ENCODE measurements at regions not wholly inside any gene's neighbourhood (a gene's known extent, or its start where the extent isn't known, plus 50 kb on each side); places are given as distances from the start of the nearest gene placed in this dataset.

GRCh38 chr9:134215420-134215698, 51.0 kb upstream of the RNU6ATAC start:
- Histone ChIP-seq H3K9ac (ENCODE audit: low read length) (no peak overlapping the region), H3K36me3 (ENCODE audit: control insufficient read depth in 1 of 2, insufficient read depth in 2 of 2, low read length in 2 of 2) (no peaks in the 10 kb centered on the region), H4K20me1 (ENCODE audit: insufficient read depth) (no peaks in the 10 kb centered on the region), H3K27me3 (ENCODE audit: insufficient read depth, low read length) (no peaks in the 10 kb centered on the region), H3K9me3 (ENCODE audit: control insufficient read depth in 1 of 2, insufficient read depth in 1 of 2, low read depth in 1 of 2, low read length in 2 of 2) (no peaks in the 10 kb centered on the region; a peak in 2 of 4 replicates), H2AFZ (ENCODE audit: low read depth, low read length, poor library complexity, severe bottlenecking) (no peak overlapping the region), H3K79me2 (ENCODE audit: insufficient read depth, low read length) (no peaks in the 10 kb centered on the region), H3K4me1 (ENCODE audit: control insufficient read depth in 1 of 2, insufficient read depth in 2 of 2, low read length in 2 of 2) (no peaks in the 10 kb centered on the region), H3K4me3 (replicated peaks in 1 of 2; ENCODE audit: low read depth in 1 of 2, low read length in 2 of 2) (no peak overlapping the region), H3K27ac (ENCODE audit: low read depth, low read length) (no peak overlapping the region), H3K4me2 (ENCODE audit: low read length) (no peak overlapping the region), H3K9me2 (ENCODE audit: insufficient read depth) (no peaks in the 10 kb centered on the region)
- ATAC-seq, result no peak
- RAD21 ChIA-PET (ENCODE audit: low non-redundant PET in 1 of 2, low total read pairs in 2 of 2, uncharacterized antibody in 2 of 2, unreplicated experiment in 2 of 2), result no interaction called here
- DNase-seq (ENCODE audit: low read depth, low spot score), result no peak
- POLR2A ChIA-PET, result no interaction called here
- intact Hi-C loops (cut with micrococcal nuclease), result no loop called here
- CTCF ChIA-PET, result no interaction called here
- no TSS peak for BruUV-seq (replicated peaks)
- no peak for TF ChIP-seq EZH2 (IDR thresholded peaks at IDR 0.05)

- H3K9me2 ChIP-seq (ENCODE audit: insufficient read depth), result no peaks in the 10 kb centered on the region
- no peaks in the 10 kb centered on the region for H3K79me2 ChIP-seq (ENCODE audit: insufficient read depth, low read length)
- ATAC-seq (no peak), DNase-seq (ENCODE audit: low read depth, low spot score) (no peak)
- H3K27ac ChIP-seq (ENCODE audit: low read depth, low read length), result no peak overlapping the region
- no TSS peak for BruUV-seq (replicated peaks)
- H3K4me3 ChIP-seq (replicated peaks in 1 of 2; ENCODE audit: low read depth in 1 of 2, low read length in 2 of 2), result no peak overlapping the region
- RAD21 ChIA-PET (ENCODE audit: low non-redundant PET in 1 of 2, low total read pairs in 2 of 2, uncharacterized antibody in 2 of 2, unreplicated experiment in 2 of 2), result no interaction called here
- no peaks in the 10 kb centered on the region for H3K36me3 ChIP-seq (ENCODE audit: control insufficient read depth in 1 of 2, insufficient read depth in 2 of 2, low read length in 2 of 2)
- no peaks in the 10 kb centered on the region for H4K20me1 ChIP-seq (ENCODE audit: insufficient read depth)
- POLR2A ChIA-PET, result no interaction called here
- H2AFZ ChIP-seq (ENCODE audit: low read depth, low read length, poor library complexity, severe bottlenecking), result no peak overlapping the region
- H3K9ac ChIP-seq (ENCODE audit: low read length), result no peak overlapping the region
- H3K9me3 ChIP-seq (ENCODE audit: control insufficient read depth in 1 of 2, insufficient read depth in 1 of 2, low read depth in 1 of 2, low read length in 2 of 2), result no peaks in the 10 kb centered on the region; a peak in 2 of 4 replicates
- H3K27me3 ChIP-seq (ENCODE audit: insufficient read depth, low read length), result no peaks in the 10 kb centered on the region
- CTCF ChIA-PET, result no interaction called here
- no peak overlapping the region for H3K4me2 ChIP-seq (ENCODE audit: low read length)
- intact Hi-C loops (cut with micrococcal nuclease), result no loop called here
- H3K4me1 ChIP-seq (ENCODE audit: control insufficient read depth in 1 of 2, insufficient read depth in 2 of 2, low read length in 2 of 2), result no peaks in the 10 kb centered on the region
- no peak for TF ChIP-seq ZNF274 (IDR thresholded peaks at IDR 0.05; ENCODE audit: low read depth, low read length)
- TF ChIP-seq JUND (IDR thresholded peaks at IDR 0.05), result no peak
- no peak for TF ChIP-seq EGR1 (IDR thresholded peaks at IDR 0.05; ENCODE audit: low read depth)
- no peak for TF ChIP-seq ZBTB33 (IDR thresholded peaks at IDR 0.05; ENCODE audit: extremely low read depth, insufficient replicate concordance, low read length)
- TF ChIP-seq ELF1 (IDR thresholded peaks at IDR 0.05; ENCODE audit: borderline replicate concordance, low read depth), result no peak
- no peak for TF ChIP-seq SRF (IDR thresholded peaks at IDR 0.05; ENCODE audit: low read depth)
- no peak for TF ChIP-seq YY1 (IDR thresholded peaks at IDR 0.05; ENCODE audit: extremely low read depth, insufficient replicate concordance, low read depth, low read length)
- TF ChIP-seq SIN3A (IDR thresholded peaks at IDR 0.05; ENCODE audit: low read depth), result no peak
- TF ChIP-seq REST (IDR thresholded peaks at IDR 0.05; ENCODE audit: low read depth), result no peak
- no peak for TF ChIP-seq POLR2AphosphoS5 (IDR thresholded peaks at IDR 0.05; ENCODE audit: low read depth, low read length)
- no peak for TF ChIP-seq POLR2A (IDR thresholded peaks at IDR 0.05; ENCODE audit: borderline replicate concordance, extremely low read depth, insufficient read depth, insufficient read length)
- no peak for TF ChIP-seq SP1 (IDR thresholded peaks at IDR 0.05; ENCODE audit: low read depth)
- TF ChIP-seq FOSL1 (IDR thresholded peaks at IDR 0.05; ENCODE audit: low read depth), result no peak
Observed at GRCh38 chr9:134215699-134216448, 51.5 kb upstream of the RNU6ATAC start.
